H1 (cell line): ENCODE measurements at regions not wholly inside any gene's neighbourhood (a gene's known extent, or its start where the extent isn't known, plus 50 kb on each side); places are given as distances from the start of the nearest gene placed in this dataset.
"Not testable (repeated sequence)": the region's sequence is repeated elsewhere in the genome, so short reads cannot be mapped to it uniquely, and the experiment has no call there.

Experiments
- EP300 ChIP-seq, 2 experiments: IDR thresholded peaks; 1 replicate in 1 of 2; 2 replicates in 1 of 2; pipeline ENCODE4 v1.6.1; 2011 to 2012; ENCODE audit warnings: low read depth in 2 of 2, low read length in 2 of 2, mild to moderate bottlenecking in 2 of 2, borderline replicate concordance in 1 of 2, inconsistent platforms in 1 of 2, moderate library complexity in 1 of 2
- SIX5 ChIP-seq: IDR thresholded peaks from 2 replicates; pipeline ENCODE4 v1.6.1; 2011; ENCODE audit warnings: mild to moderate bottlenecking, low read depth, low read length
- SP1 ChIP-seq: IDR thresholded peaks from 2 replicates; pipeline ENCODE4 v1.6.1; 2011; ENCODE audit warnings: low read depth, low read length
- TEAD4 ChIP-seq: IDR thresholded peaks from 2 replicates; pipeline ENCODE4 v1.6.1; 2012; ENCODE audit warnings: low read depth, low read length, inconsistent platforms, mixed read lengths

DNA sequence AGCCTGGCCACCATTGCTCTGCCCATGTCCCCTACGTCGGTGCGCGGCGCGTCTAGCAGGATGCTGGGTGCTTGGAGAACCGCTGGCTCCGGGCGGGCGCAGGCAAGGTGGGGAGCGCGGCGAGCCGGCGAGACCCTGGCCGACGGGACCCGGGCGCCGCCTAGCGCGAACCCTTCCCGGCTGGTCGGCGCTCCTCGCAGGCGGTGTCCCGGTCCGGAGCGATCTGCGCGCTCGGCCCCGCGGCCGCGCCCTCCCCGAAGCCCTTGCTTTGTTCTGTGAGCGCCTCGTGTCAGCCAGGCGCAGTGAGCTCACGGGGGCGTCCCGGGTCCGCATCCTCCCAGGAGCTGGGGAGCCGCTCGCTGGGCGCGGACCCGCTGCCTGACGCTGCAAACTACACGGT, 219.1 kb upstream of the HSFY2 start:
- TF ChIP-seq SP1; EP300 (IDR thresholded peaks at IDR 0.05; ENCODE audit: borderline replicate concordance in 1 of 2, low read depth in 2 of 2, low read length in 2 of 2); SIX5; TEAD4: not testable (repeated sequence)
